ENCODE measurements at regions not wholly inside any gene's neighbourhood (a gene's known extent, or its start where the extent isn't known, plus 50 kb on each side); places are given as distances from the start of the nearest gene placed in this dataset.

DNA sequence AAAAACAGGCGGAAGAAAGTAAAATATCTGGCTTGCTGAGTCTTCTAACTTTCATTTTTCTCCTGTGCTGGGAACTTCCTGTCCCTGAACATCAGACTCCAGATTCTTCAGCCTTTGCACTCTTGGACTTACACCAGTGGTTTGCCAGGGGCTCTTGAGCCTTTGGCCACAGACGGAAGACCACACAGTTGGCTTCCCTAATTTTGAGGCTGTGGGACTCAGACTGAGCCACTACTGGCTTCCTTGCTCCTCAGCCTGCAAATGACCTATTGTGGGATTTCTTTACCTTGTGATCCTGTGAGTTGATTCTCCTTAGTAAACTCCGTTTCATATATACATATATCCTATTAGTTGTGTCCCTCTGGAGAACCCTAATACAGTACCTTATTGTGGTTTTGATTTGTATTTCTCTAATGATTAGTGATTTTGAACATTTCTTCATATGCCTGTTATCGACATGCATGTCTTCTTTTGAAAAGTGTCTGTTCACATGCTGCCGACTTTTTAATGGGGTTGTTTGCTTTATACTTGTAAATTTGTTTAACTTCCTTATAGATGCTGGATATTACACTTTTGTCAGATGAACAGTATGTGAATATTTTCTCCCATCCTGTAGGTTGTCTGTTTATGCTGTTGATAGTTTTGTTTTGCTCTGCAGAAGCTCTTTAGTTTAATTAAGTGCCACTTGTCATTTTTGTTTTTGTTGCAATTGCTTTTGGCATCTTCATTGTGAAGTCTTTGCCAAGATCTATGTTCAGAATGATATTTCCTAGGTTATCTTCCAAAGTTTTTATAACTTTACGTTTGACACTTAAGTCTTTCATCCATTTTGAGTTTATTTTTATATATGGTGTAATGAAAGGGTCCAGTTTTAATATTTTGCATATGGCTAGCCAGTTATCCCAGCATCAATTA, 348.8 kb upstream of the SETBP1 start:
- TF ChIP-seq, protein P1, sequence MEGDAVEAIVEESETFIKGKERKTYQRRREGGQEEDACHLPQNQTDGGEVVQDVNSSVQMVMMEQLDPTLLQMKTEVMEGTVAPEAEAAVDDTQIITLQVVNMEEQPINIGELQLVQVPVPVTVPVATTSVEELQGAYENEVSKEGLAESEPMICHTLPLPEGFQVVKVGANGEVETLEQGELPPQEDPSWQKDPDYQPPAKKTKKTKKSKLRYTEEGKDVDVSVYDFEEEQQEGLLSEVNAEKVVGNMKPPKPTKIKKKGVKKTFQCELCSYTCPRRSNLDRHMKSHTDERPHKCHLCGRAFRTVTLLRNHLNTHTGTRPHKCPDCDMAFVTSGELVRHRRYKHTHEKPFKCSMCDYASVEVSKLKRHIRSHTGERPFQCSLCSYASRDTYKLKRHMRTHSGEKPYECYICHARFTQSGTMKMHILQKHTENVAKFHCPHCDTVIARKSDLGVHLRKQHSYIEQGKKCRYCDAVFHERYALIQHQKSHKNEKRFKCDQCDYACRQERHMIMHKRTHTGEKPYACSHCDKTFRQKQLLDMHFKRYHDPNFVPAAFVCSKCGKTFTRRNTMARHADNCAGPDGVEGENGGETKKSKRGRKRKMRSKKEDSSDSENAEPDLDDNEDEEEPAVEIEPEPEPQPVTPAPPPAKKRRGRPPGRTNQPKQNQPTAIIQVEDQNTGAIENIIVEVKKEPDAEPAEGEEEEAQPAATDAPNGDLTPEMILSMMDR (IDR thresholded peaks at IDR 0.05), result no peak
- TF ChIP-seq EP300 (IDR thresholded peaks at IDR 0.05), result no peak

All from gastroesophageal sphincter (tissue), 3 donors.